ENCODE measurements at regions not wholly inside any gene's neighbourhood (a gene's known extent, or its start where the extent isn't known, plus 50 kb on each side); places are given as distances from the start of the nearest gene placed in this dataset.
A peak's percentile ranks its signal among the peaks of the same experiment; 100 is the strongest.

DNA sequence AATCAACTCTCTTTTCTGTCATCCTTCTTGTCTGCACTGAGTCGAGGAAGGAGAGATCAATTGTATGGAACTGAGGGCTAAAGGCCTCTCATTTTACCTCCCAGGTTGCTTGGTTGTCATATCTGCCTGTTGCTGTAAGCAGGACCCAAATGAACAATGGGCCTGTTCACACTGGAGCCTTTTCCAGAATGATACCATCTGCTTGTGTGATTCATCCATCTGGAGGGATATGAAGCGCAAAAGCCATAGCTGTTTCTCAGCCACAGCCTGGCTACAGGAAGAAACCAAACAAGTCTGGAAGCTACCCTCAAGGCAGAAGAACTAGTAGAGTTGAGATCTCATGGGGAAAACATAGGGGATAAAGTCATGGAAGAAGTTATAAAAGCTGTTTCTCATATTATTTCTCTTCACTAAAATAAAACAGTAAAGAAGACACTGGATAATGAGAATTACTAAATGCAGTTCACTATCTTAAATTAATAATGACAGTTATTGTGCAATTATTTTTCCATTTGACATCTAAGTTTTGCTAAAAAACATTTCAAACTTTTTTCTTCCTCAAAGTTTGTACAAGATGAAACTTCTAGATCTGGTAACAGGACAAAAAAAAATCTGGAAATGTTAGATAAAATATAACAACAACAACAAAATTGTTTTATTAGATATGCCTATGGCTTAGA, 106.3 kb downstream of the SPTSSA start:
- intact Hi-C loops (cut with DNase I): no loop called here
- peak in 1 of 42 donors; percentile 28 for DNase-seq

DNA sequence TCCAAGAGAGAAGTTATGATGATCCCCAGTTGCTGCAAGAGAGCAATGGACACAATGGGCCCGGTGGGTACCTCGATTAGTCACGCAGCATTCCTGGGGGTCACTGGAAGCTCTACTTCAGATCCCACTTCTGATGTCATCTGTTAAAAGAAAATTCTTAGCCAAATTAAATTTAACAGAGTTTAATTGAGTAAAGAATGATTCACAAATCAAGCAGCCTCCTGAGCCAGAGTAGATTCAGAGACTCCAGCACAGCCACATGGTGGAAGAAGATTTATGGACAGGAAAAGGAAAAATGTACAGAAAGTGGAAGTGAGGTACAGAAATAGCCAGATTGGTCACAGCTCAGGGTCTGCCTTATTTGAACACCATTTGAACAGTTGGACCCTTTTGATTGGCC, 107.5 kb downstream of the SPTSSA start:
- intact Hi-C loops (cut with DNase I): no loop called here
- no peak for DNase-seq

DNA sequence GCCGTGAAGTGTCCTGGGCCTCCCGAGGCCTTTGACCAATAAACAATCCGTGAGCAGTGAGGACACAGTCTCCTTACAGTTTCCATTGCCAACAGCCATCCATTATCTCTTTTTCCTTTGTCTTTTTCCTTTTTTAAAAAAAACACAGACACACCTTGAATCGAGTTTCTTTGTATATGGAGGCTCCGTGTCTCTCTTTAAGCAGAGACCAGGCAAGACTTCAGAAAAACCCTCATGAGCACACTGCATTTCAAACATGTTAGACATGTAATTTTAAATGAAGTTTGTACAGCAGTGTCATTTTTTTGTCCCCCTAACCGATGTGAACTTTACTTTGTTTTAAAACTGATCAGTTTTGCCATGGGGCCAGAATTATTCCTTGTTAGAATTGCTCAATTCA, 111.1 kb downstream of the SPTSSA start:
- DNase-seq: no peak
- intact Hi-C loops (cut with DNase I): no loop called here

- intact Hi-C loops (cut with DNase I): no loop called here
- no peak for DNase-seq
Observed at GRCh38 chr14:34348592-34348991, 113.4 kb downstream of the SPTSSA start.

- DNase-seq: no peak
- intact Hi-C loops (cut with DNase I): no loop called here
Observed at GRCh38 chr14:34347683-34348082, 114.4 kb downstream of the SPTSSA start.

- intact Hi-C loops (cut with DNase I): no loop called here
- no peak for DNase-seq
Observed at GRCh38 chr14:34345718-34346465, 116.1 kb downstream of the SPTSSA start.

DNA sequence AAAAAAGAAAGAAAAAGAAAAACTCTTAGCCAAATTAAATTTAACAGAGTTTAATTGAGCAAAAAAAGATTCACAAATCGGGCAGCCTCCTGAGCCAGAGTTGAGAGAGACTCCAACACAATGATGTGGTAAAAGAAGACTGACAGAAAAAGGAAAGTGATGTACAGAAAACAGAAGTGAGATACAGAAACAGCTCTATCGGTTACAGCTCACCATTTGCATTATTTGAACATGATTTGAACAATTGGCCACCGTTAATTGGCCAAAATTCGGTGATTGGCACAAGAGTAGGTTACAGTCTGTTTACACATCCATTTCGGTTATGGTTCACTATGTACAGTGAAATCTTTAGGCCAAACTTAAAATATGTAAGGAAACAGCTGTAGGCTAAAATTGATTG, 117.7 kb downstream of the SPTSSA start:
- intact Hi-C loops (cut with DNase I): no loop called here
- no peak for DNase-seq

DNA sequence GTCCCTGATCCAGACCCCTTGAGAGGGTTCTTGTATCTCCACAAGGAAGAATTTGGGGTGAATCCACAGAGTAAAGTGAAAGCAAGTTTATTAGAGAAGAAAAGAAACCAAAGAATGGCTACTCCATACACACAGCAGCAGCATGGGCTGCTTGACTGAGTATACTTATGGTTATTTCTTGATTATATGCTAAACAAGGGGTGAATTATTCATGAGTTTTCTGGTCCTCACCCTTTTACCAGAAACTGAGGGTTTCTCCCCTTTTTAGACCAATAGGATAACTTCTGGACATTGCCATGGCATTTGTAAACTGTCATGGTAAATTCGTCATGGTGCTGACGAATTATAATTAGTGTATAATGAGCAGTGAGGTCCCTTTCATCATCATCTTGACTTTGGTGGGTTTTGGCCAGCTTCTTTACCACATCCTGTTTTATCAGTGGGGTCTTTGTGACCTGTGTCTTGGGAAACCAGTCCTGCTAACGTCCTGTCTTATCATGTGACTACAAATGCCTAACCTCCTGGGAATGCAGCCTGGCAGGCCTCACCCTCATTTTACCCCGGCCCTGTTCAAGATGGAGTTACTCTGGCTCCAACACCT, 121.9 kb downstream of the SPTSSA start:
- intact Hi-C loops (cut with DNase I): no loop called here
- no peak for DNase-seq

GRCh38 chr14:34338056-34338455, 124.0 kb downstream of the SPTSSA start:
- DNase-seq: no peak
- intact Hi-C loops (cut with DNase I): no loop called here

DNA sequence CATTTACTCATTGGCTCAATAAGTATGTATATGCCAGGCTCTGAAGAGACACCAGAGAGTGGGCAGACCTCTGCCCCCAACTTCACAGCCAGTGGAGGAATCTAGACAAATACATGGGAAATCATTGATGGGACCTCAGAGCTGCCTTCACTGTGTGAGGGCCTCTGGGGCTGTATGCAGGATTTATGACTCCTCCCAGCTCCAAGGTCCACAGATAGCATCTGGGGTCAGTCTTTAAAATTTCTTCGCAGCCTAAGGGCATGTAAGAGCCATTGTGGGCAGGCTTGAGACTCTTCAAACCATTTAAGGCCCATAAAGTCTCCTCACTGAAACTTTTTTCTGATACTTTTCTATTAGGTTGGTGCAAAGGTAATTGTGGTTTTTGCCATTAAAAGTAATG, 125.5 kb downstream of the SPTSSA start:
- intact Hi-C loops (cut with DNase I): no loop called here
- DNase-seq: no peak

GRCh38 chr14:34335968-34336367, 126.1 kb downstream of the SPTSSA start:
- no peak for DNase-seq
- intact Hi-C loops (cut with DNase I): no loop called here

DNA sequence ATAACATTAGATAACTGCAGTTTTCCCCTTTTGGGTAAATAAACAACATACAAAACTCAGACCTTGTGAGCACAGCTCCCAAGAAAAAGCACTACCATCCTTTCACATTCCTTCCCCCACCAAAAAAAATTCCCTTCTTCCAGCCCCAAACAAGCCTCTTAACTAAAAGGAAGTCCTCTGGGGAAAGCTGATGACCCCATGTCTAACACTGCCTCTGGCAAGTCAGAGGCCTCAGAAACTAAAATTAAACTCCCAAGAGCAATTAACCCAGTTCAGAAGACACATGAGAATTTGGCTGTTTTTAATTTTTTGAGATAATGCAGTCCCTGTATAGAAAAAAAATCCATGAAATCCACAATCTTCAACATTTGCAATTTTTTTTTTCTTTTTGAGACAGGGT, 127.7 kb downstream of the SPTSSA start:
- no peak for DNase-seq
- intact Hi-C loops (cut with DNase I): no loop called here

DNA sequence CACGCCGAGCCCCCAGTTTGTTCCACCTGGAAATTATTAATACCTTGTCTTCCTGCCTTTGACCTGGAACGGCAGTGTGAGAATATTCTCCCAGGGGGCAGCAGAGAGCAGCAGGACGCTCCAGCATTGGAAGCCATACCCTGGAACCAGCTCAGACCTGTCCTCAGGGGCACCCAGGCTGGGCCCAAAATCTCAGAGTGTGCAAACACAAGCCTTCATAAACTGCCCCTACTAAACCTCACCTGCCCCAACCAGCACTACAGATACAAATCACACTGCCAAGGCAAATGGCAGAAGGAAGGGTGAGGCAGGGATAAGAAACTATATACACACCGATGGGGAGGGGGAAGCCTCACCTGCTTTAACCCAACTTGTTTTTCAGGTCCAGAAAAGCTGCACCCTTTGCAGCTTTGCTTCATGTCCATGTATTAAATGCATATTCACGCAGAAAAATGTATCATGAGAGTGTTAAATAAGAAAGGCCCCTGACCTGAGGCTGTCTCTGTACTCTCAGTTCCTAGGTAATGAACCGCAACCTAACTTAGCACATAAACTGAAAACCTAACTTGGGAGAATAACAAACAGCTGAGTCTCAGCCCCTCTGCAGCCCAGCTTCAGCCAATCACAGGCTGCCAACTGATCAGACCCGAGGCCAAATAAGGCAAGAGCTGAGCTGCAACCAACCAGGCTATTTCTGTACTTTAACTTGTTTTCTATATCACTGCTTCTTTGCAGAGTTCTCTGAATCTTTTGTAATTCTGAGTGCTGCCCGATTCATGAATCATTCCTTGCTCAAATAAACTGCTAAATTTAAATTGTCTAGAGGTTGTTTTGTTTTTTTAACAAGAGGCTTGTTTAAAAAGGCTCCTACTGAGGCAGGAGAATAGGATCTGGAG, 130.1 kb downstream of the SPTSSA start:
- DNase-seq: peak; percentile 6 to 84 (median 60)

GRCh38 chr14:34330846-34331245, 131.2 kb downstream of the SPTSSA start:
- intact Hi-C loops (cut with DNase I): no loop called here
- no peak for DNase-seq

More for the DNA sequence above, 130.1 kb downstream of the SPTSSA start:
- intact Hi-C loops (cut with DNase I): no loop called here

DNA sequence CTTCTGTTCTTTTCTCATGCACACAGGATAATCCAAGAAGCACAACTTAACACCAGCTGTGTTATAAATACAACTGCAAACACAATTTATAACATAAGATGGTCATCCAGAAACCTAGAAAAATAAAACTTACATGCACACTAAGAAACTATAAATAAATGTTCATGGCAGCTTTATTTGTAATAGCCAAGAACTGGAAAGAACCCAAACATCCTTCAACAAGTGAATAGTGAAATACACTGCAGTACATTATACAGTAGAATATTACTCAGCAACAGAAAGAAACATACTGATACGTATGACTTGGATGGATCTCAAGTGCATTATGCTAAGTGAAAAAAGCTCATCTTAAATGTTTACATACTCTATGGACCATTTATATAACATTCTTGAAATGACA, 132.7 kb downstream of the SPTSSA start:
- DNase-seq: no peak
- intact Hi-C loops (cut with DNase I): no loop called here

DNA sequence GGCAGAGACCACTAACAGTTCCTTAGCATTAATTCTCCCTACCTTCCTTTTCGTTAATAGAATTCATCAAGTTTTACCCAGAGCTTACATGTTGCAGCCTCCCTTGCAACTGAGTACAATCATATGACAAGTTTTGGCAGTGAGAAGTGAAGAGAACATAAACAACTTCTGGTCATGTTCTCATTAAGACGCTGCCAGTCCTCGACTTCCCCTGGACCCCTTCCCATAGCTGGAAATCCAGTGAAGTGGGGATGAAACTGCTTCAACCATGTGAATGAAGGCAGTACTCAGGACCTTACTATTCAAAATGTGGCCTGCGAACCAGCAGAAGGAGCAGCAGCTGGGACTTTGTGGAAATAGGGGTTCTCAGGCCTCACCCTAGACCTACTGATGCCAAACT, 133.9 kb downstream of the SPTSSA start:
- no peak for DNase-seq
- intact Hi-C loops (cut with DNase I): no loop called here

DNA sequence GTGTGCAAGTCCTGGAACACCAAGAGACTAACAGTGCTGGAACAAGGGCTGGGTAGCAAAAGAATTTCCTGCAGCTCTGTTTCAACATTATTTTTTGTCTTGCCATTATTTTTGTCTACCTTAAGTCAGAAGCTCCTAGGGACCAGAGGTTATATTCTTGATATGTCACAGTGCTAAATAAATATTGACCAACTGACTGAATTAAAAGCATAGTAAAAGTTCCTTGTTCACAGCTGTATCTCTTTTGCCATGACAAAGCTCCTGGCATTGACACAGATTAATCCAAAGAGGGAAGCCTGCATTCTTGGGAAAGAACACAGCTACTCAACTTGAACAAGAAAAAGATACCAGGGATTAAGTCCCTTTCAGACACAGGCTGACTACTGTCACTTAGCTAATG, 136.5 kb downstream of the SPTSSA start:
- intact Hi-C loops (cut with DNase I): no loop called here

DNA sequence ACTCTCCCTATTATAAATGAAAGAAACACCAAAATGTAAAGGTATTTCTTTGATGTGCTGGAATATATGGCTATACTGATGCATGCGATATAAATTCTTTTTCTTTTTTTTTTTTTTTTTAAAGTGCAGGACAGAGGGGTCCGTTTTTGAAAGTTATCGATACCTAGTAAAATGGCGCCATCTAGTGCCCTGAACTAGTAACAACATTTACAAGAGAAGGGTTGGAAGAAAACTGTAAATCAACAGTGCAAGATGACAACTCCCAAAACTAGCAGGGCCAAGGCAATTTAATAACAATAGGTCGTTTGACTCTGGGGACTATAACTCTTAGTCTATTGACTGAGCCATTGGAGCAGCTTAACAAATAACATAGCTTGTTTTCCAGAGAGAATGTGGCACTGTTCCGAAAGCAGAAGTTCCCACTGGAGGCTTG, 137.7 kb downstream of the SPTSSA start:
- intact Hi-C loops (cut with DNase I): no loop called here
- DNase-seq: peak in 15 of 42 donors; percentile 7 to 78 (median 49)

More for the DNA sequence above, 136.5 kb downstream of the SPTSSA start:
- DNase-seq: no peak

DNA sequence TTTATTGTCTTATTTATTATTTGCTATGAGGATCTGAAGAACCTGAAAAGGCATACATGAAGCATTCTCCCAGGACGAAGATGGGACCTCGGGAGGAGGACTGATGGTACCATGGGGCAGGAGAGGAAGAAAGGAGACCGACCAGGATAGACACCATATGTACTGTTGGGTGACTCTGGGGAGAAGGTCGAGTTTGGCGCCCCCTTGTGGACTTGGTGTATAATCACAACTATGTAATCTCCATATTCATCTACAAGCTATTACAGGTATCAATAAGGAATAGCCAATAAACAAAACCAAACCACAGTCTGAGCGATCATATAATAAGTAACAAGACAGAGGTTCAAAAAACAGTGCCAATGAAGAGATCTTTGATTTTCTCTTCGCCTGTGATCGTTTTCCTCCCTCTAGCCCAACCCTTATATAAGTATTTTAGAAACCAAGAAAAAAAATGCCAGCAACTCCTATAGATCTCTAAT, 139.1 kb downstream of the SPTSSA start:
- peak in 41 of 42 donors; percentile 25 to 85 (median 65) for DNase-seq
- intact Hi-C loops (cut with DNase I): no loop called here

All from head of caudate nucleus (tissue), 42 donors.